K562 (cell line): ENCODE measurements at regions not wholly inside any gene's neighbourhood (a gene's known extent, or its start where the extent isn't known, plus 50 kb on each side); places are given as distances from the start of the nearest gene placed in this dataset.

Source experiments
- ATAC-seq: fragments of 200-7000 bp; cut with Tn5 transposase; 3 replicates; pipeline ENCODE4 v1.9.1; 2020; ENCODE audit warnings: moderate library complexity
- BruUV-seq: library from RNA; stranded (reverse); fragments of 400-500 nt; replicated peaks from 2 replicates; lab custom pipeline; 2021; lab: Mats Ljungman, UMichigan
- CTCF ChIA-PET: fragments of 300-600 bp; formaldehyde crosslinking; extraction: SDS; loops from one replicate; lab custom pipeline; 2021; ENCODE audit warnings: low intra/inter-chr PET ratio; lab: Yijun Ruan, JAX
- POLR2A ChIA-PET: fragments of 300-600, 350-650 bp; sonication (Branson Sonifier 250); formaldehyde crosslinking; extraction: SDS; loops from one replicate; lab custom pipeline; 2021; ENCODE audit warnings: antibody characterized with exemption, inconsistent platforms; lab: Yijun Ruan, JAX
- DNase-seq, 4 experiments: peaks; one replicate each; pipeline versions ENCODE4 v3.0.0 to v3.0.0-alpha.2; 2011 to 2018; ENCODE audit warnings: low spot score in 3 of 4, mixed read lengths in 3 of 4; ENCODE audit errors: extremely low read depth in 1 of 4
- FAIRE-seq: peaks from 2 replicates; lab custom pipeline; 2011; peaks lifted over from hg19 to GRCh38; lab: Jason Lieb, UNC
- H2AFZ ChIP-seq: 2 replicates; pipeline ENCODE4 v1.6.0; 2011; ENCODE audit warnings: low read depth, low read length, control low read depth, inconsistent platforms
- H3K27ac ChIP-seq: fragments of 200-600 bp; 3 replicates; pipeline ENCODE4 v1.8.0; 2011; ENCODE audit warnings: low read depth, mild to moderate bottlenecking, control low read depth, inconsistent platforms, low read length, moderate library complexity, mixed read lengths; ENCODE audit errors: extremely low read depth
- H3K27me3 ChIP-seq, 2 experiments: fragments of 300-600 bp in 1 of 2; 2 replicates in 1 of 2; 3 replicates in 1 of 2; pipeline versions ENCODE4 v1.6.0 to v1.8.0; 2011; ENCODE audit warnings: inconsistent platforms in 2 of 2, low read length in 2 of 2, mild to moderate bottlenecking in 1 of 2, mixed read lengths in 1 of 2, moderate library complexity in 1 of 2; ENCODE audit not compliant: control insufficient read depth in 2 of 2, insufficient read depth in 2 of 2
- H3K36me3 ChIP-seq: fragments of 300-600 bp; 3 replicates; pipeline ENCODE4 v1.8.0; 2011; ENCODE audit warnings: mild to moderate bottlenecking, low read length, inconsistent platforms; ENCODE audit not compliant: control insufficient read depth, insufficient read depth
- H3K4me1 ChIP-seq, 2 experiments: fragments of 200-600 bp in 1 of 2; replicated peaks in 1 of 2; 2 replicates in 1 of 2; 3 replicates in 1 of 2; pipeline versions ENCODE4 v1.5.1 to v1.8.0; 2011; ENCODE audit warnings: inconsistent platforms in 2 of 2, low read length in 2 of 2, mild to moderate bottlenecking in 1 of 2, mixed read lengths in 1 of 2, moderate library complexity in 1 of 2; ENCODE audit not compliant: control insufficient read depth in 2 of 2, insufficient read depth in 2 of 2
- H3K4me2 ChIP-seq: 2 replicates; pipeline ENCODE4 v1.6.1; 2011; ENCODE audit warnings: low read length, control low read depth, inconsistent platforms, mixed read lengths; ENCODE audit not compliant: insufficient read depth
- H3K4me3 ChIP-seq: fragments of 200-600 bp; sonication (generic), shearing (Covaris generic); 2 replicates; pipeline ENCODE4 v1.5.1; 2016; ENCODE audit warnings: control low read depth, inconsistent platforms
- H3K79me2 ChIP-seq: fragments of 200-600 bp; 3 replicates; pipeline ENCODE4 v1.8.0; 2011; ENCODE audit warnings: low read length, inconsistent platforms; ENCODE audit not compliant: control insufficient read depth, insufficient read depth
- H3K9ac ChIP-seq, 2 experiments: 2 replicates each; pipeline versions ENCODE4 v1.6.0 to v1.6.1; 2011; ENCODE audit warnings: low read depth in 2 of 2, low read length in 2 of 2, control low read depth in 1 of 2, inconsistent platforms in 1 of 2, mild to moderate bottlenecking in 1 of 2, mixed read lengths in 1 of 2; ENCODE audit not compliant: insufficient read depth in 1 of 2
- H3K9me1 ChIP-seq: one replicate; pipeline ENCODE4 v1.6.0; 2011; ENCODE audit warnings: inconsistent platforms, mild to moderate bottlenecking, low read length, moderate library complexity; ENCODE audit not compliant: control insufficient read depth, insufficient read depth
- H3K9me3 ChIP-seq: replicated peaks from 2 replicates; pipeline ENCODE4 v1.5.1; 2011; ENCODE audit warnings: low read depth, low read length, inconsistent platforms; ENCODE audit not compliant: control insufficient read depth, insufficient read depth
- H4K20me1 ChIP-seq: replicated peaks from 2 replicates; pipeline ENCODE4 v1.6.1; 2011; ENCODE audit warnings: low read length, inconsistent platforms, mixed read lengths; ENCODE audit not compliant: control insufficient read depth, insufficient read depth
- BRD4 ChIP-seq: fragments of 200-600 bp; sonication (generic); IDR thresholded peaks from 2 replicates; pipeline ENCODE4 v1.6.1; 2017; ENCODE audit warnings: inconsistent platforms
- CC2D1A ChIP-seq: fragments of 450-650 bp; IDR thresholded peaks from 2 replicates; pipeline ENCODE4 v1.6.1; 2017; ENCODE audit warnings: mild to moderate bottlenecking
- CREM ChIP-seq: IDR thresholded peaks from 2 replicates; pipeline ENCODE4 v1.6.1; 2014; ENCODE audit warnings: antibody characterized with exemption, low read depth
- GTF2B ChIP-seq: IDR thresholded peaks from 2 replicates; pipeline ENCODE4 v1.6.1; 2011; ENCODE audit not compliant: insufficient read length; ENCODE audit errors: extremely low read depth
- HDAC2 ChIP-seq: fragments of 450-650 bp; IDR thresholded peaks from 2 replicates; pipeline ENCODE4 v1.6.1; 2016; ENCODE audit warnings: mild to moderate bottlenecking
- MTF1 ChIP-seq: fragments of 250-450 bp; sonication (Bioruptor Pico); IDR thresholded peaks from 2 replicates; pipeline ENCODE4 v1.9.0; 2021; ENCODE audit warnings: moderate library complexity, mild to moderate bottlenecking, inconsistent platforms, borderline replicate concordance
- RBFOX2 ChIP-seq: fragments of 200-400 bp; formaldehyde crosslinking; IDR thresholded peaks from 2 replicates; pipeline ENCODE4 v1.6.1; 2017; ENCODE audit warnings: low read depth, mild to moderate bottlenecking, low read length, moderate library complexity
- RBM25 ChIP-seq: fragments of 200-400 bp; formaldehyde crosslinking; IDR thresholded peaks from 2 replicates; pipeline ENCODE4 v1.6.1; 2018; ENCODE audit warnings: low read length, low read depth, moderate library complexity; ENCODE audit not compliant: severe bottlenecking
- RFX1 ChIP-seq: fragments of 450-650 bp; IDR thresholded peaks from 2 replicates; pipeline ENCODE4 v1.6.1; 2016; ENCODE audit warnings: mild to moderate bottlenecking, moderate library complexity
- SIX5 ChIP-seq, 2 experiments: IDR thresholded peaks; 2 replicates each; pipeline ENCODE4 v1.6.1; 2011; ENCODE audit warnings: low read length in 2 of 2, borderline replicate concordance in 1 of 2, low read depth in 1 of 2, mild to moderate bottlenecking in 1 of 2, moderate library complexity in 1 of 2; ENCODE audit not compliant: insufficient read depth in 1 of 2
- SMAD4 ChIP-seq: fragments of 250-450 bp; sonication (Bioruptor Pico); conservative IDR thresholded peaks from 2 replicates; pipeline ENCODE4 v1.8.0; 2021; ENCODE audit warnings: inconsistent platforms, mild to moderate bottlenecking, moderate library complexity
- TRIM25 ChIP-seq: fragments of 450-650 bp; IDR thresholded peaks from 2 replicates; pipeline ENCODE4 v1.7.0; 2016; ENCODE audit warnings: borderline replicate concordance
- TSC22D4 ChIP-seq: fragments of 450-650 bp; IDR thresholded peaks from 2 replicates; pipeline ENCODE4 v1.6.1; 2016; ENCODE audit warnings: missing genetic modification characterization, missing biosample characterization, control low read depth
- ZBTB11 ChIP-seq, 3 experiments: fragments of 200-800 bp in 1 of 3; fragments of 250-450 bp in 1 of 3; fragments of 450-650 bp in 1 of 3; sonication (Bioruptor Pico) in 1 of 3; sonication (Bioruptor generic) in 1 of 3; formaldehyde crosslinking in 1 of 3; IDR thresholded peaks; 2 replicates each; pipeline versions ENCODE4 v1.6.1 to v1.8.0; 2016 to 2022; ENCODE audit warnings: mild to moderate bottlenecking in 2 of 3, missing genetic modification characterization in 2 of 3, missing compliant biosample characterization in 1 of 3, moderate library complexity in 1 of 3
- ZNF224 ChIP-seq: sonication (generic); formaldehyde crosslinking; IDR thresholded peaks from 2 replicates; pipeline ENCODE4 v1.8.0; 2022; ENCODE audit warnings: mild to moderate bottlenecking, missing genetic modification reagents
- ZNF274 ChIP-seq: IDR thresholded peaks from 2 replicates; pipeline ENCODE4 v1.6.1; 2011; ENCODE audit warnings: low read depth, mild to moderate bottlenecking, low read length, moderate library complexity, borderline replicate concordance
- WGBS: fragments of 100-300 bp; shearing (Covaris generic); methylation state at CpG from one replicate; pipeline ENCODE4 v1.1.6; 2016; ENCODE audit warnings: low coverage, mixed read lengths; ENCODE audit not compliant: insufficient coverage; ENCODE audit errors: missing lambda C conversion rate; 5-methylcytosine and 5-hydroxymethylcytosine counted together
- in situ Hi-C: fragments of 300-500 bp; cut with MboI; formaldehyde crosslinking; loops from 4 replicates; pipeline ENCODE4 v1.15.0; 2018; ENCODE audit warnings: inconsistent platforms, mixed read lengths
- intact Hi-C: fragments of 100-400 bp; cut with micrococcal nuclease; formaldehyde crosslinking; loops from 2 replicates; pipeline ENCODE4 v1.14.2; 2022

GRCh38 chr3:106485217-106485616 lies 616.4 kb upstream of the CBLB start (continued):
- no peak for TF ChIP-seq ZBTB11 (CRISPR knock-in tag; IDR thresholded peaks at IDR 0.05)
- no peak for TF ChIP-seq BRD4
- no peak for TF ChIP-seq TSC22D4 (tag)
- no peak for TF ChIP-seq GTF2B
- TF ChIP-seq, all 486 proteins: peak for 0

- WGBS: 0% methylated on average over 3 of the region's 3 CpGs
- TF ChIP-seq RBFOX2: no peak
- TF ChIP-seq TRIM25: no peak
- TF ChIP-seq HDAC2: no peak
- TF ChIP-seq CC2D1A: no peak
- no peak for TF ChIP-seq RBM25
- no peak for TF ChIP-seq ZNF224 (CRISPR knock-in tag)
- TF ChIP-seq RFX1: no peak
- no peak for TF ChIP-seq ZNF274
- no peak for TF ChIP-seq SMAD4 (CRISPR knock-in tag)
- no peak for TF ChIP-seq SIX5 (IDR thresholded peaks at IDR 0.05; ENCODE audit: borderline replicate concordance in 1 of 2, insufficient read depth in 1 of 2, low read depth in 1 of 2, low read length in 2 of 2)
- no peak for TF ChIP-seq CREM
- no peak for TF ChIP-seq MTF1 (CRISPR knock-in tag)
Observed at GRCh38 chr3:106485802-106486201, 617.0 kb upstream of the CBLB start.

More at GRCh38 chr3:106485802-106486201, 617.0 kb upstream of the CBLB start:
- Histone ChIP-seq H3K4me2 (no peak overlapping the region), H3K9me1 (no peaks in the 10 kb centered on the region), H4K20me1 (no peaks in the 10 kb centered on the region), H3K4me3 (no peak overlapping the region), H3K27ac (no peak overlapping the region), H3K9me3 (no peaks in the 10 kb centered on the region), H3K4me1 (no peaks in the 10 kb centered on the region), H3K79me2 (no peaks in the 10 kb centered on the region), H3K36me3 (no peaks in the 10 kb centered on the region), H2AFZ (no peak overlapping the region), H3K27me3 (no peaks in the 10 kb centered on the region), H3K9ac (peak overlapping the region in 1 of 2 experiments; percentile 44; a peak in 1 of 4 replicates)
- ChIA-PET POLR2A (interaction anchor here (0.8 kb wide), 1 partner anchor 576 kb away, joined by 3 read pairs; no protein-coding TSS in a partner anchor), CTCF (no interaction called here)
- FAIRE-seq (no peak), ATAC-seq (no peak), DNase-seq (no peak)
- no TSS peak for BruUV-seq
- in situ Hi-C loops: no loop called here
- intact Hi-C loops: no loop called here
